GM23338 (cell line): ENCODE measurements at regions not wholly inside any gene's neighbourhood (a gene's known extent, or its start where the extent isn't known, plus 50 kb on each side); places are given as distances from the start of the nearest gene placed in this dataset.

Experiments used
- ATAC-seq: fragments of 200-7000 bp; cut with Tn5 transposase; 3 replicates; pipeline ENCODE4 v1.9.1; 2020
- DNase-seq: peaks from one replicate; pipeline ENCODE4 v3.0.0-alpha.2; 2015; ENCODE audit warnings: low spot score
- H2AFZ ChIP-seq: fragments of 200-600 bp; sonication (generic); 2 replicates; pipeline ENCODE4 v1.8.0; 2016; ENCODE audit warnings: antibody characterized with exemption, mild to moderate bottlenecking, moderate library complexity
- H3F3A ChIP-seq: fragments of 200-600 bp; sonication (generic); replicated peaks from 2 replicates; pipeline ENCODE4 v1.8.0; 2017; ENCODE audit warnings: antibody characterized with exemption, mixed run types, low read depth
- H3K27ac ChIP-seq: fragments of 200-600 bp; sonication (generic); 2 replicates; pipeline ENCODE4 v1.6.1; 2016; ENCODE audit warnings: low read depth
- H3K27me3 ChIP-seq: fragments of 200-600 bp; sonication (generic); 2 replicates; pipeline ENCODE4 v1.8.0; 2016; ENCODE audit warnings: mild to moderate bottlenecking, mixed run types, moderate library complexity; ENCODE audit not compliant: insufficient read depth
- H3K36me3 ChIP-seq: fragments of 200-600 bp; sonication (generic); 2 replicates; pipeline ENCODE4 v1.8.0; 2016; ENCODE audit warnings: mild to moderate bottlenecking; ENCODE audit not compliant: insufficient read depth
- H3K4me1 ChIP-seq: fragments of 200-600 bp; sonication (generic); 2 replicates; pipeline ENCODE4 v1.8.0; 2016; ENCODE audit warnings: mild to moderate bottlenecking, moderate library complexity; ENCODE audit not compliant: insufficient read depth
- H3K4me2 ChIP-seq: fragments of 200-600 bp; sonication (generic); 2 replicates; pipeline ENCODE4 v1.7.1; 2017; ENCODE audit warnings: mixed run types
- H3K4me3 ChIP-seq: fragments of 200-600 bp; sonication (generic); 2 replicates; pipeline ENCODE4 v1.6.1; 2016; ENCODE audit warnings: mixed run types
- H3K79me2 ChIP-seq: fragments of 200-600 bp; sonication (generic); replicated peaks from 2 replicates; pipeline ENCODE4 v1.8.0; 2017; ENCODE audit warnings: mild to moderate bottlenecking; ENCODE audit not compliant: insufficient read depth
- H3K9me2 ChIP-seq: fragments of 200-600 bp; sonication (generic); 2 replicates; pipeline ENCODE4 v1.8.0; 2017; ENCODE audit not compliant: insufficient read depth
- H4K20me1 ChIP-seq: fragments of 200-600 bp; sonication (generic); replicated peaks from 2 replicates; pipeline ENCODE4 v1.8.0; 2017; ENCODE audit warnings: mild to moderate bottlenecking; ENCODE audit not compliant: insufficient read depth
- H3K27ac Mint-ChIP-seq: 2 replicates; pipeline ENCODE4 v1.8.0; 2020; ENCODE audit warnings: inconsistent platforms, mild to moderate bottlenecking, moderate library complexity, mixed read lengths
- H3K27me3 Mint-ChIP-seq: 3 replicates; pipeline ENCODE4 v1.8.0; 2022; ENCODE audit warnings: low read depth, mild to moderate bottlenecking, moderate library complexity, mixed read lengths, inconsistent platforms; ENCODE audit not compliant: insufficient read depth, poor library complexity
- H3K36me3 Mint-ChIP-seq: 3 replicates; pipeline ENCODE4 v1.8.0; 2021; ENCODE audit warnings: low read depth, mild to moderate bottlenecking, inconsistent platforms, moderate library complexity, mixed read lengths
- H3K4me1 Mint-ChIP-seq: 3 replicates; pipeline ENCODE4 v1.8.0; 2020; ENCODE audit warnings: mild to moderate bottlenecking, inconsistent platforms, mixed read lengths
- H3K4me3 Mint-ChIP-seq: 3 replicates; pipeline ENCODE4 v1.8.0; 2021; ENCODE audit warnings: moderate library complexity, mild to moderate bottlenecking, inconsistent platforms, mixed read lengths
- H3K9me3 Mint-ChIP-seq: 3 replicates; pipeline ENCODE4 v1.8.0; 2020; ENCODE audit warnings: moderate library complexity, mild to moderate bottlenecking, inconsistent platforms, mixed read lengths
- CREB1 ChIP-seq: fragments of 250-450 bp; sonication (Bioruptor Pico); IDR thresholded peaks from 2 replicates; pipeline ENCODE4 v1.5.0; 2020; ENCODE audit warnings: low read depth, mild to moderate bottlenecking, moderate library complexity
- CTCF ChIP-seq, 2 experiments: fragments of 200-600 bp in 1 of 2; sonication (generic) in 1 of 2; conservative IDR thresholded peaks; 2 replicates each; pipeline versions ENCODE4 v1.5.1 to v1.6.1; 2016 to 2017; ENCODE audit warnings: antibody characterized with exemption in 2 of 2, low read depth in 2 of 2, mild to moderate bottlenecking in 2 of 2, moderate library complexity in 1 of 2
- ETS1 ChIP-seq: IDR thresholded peaks from 2 replicates; pipeline ENCODE4 v1.6.1; 2016; ENCODE audit warnings: antibody characterized with exemption
- EZH2 ChIP-seq: fragments of 200-600 bp; sonication (generic); IDR thresholded peaks from one replicate; pipeline ENCODE4 v1.8.0; 2017; ENCODE audit warnings: antibody characterized with exemption, mild to moderate bottlenecking, low read depth; ENCODE audit not compliant: unreplicated experiment
- EZH2phosphoT487 ChIP-seq: fragments of 200-600 bp; sonication (generic); IDR thresholded peaks from one replicate; pipeline ENCODE4 v1.8.1; 2018; ENCODE audit warnings: antibody characterized with exemption; ENCODE audit not compliant: unreplicated experiment
- JUNB ChIP-seq: IDR thresholded peaks from one replicate; pipeline ENCODE4 v1.6.1; 2016; ENCODE audit warnings: antibody characterized with exemption; ENCODE audit not compliant: unreplicated experiment
- NANOG ChIP-seq: IDR thresholded peaks from 2 replicates; pipeline ENCODE4 v1.6.1; 2016; ENCODE audit warnings: antibody characterized with exemption, borderline replicate concordance
- POLR2AphosphoS5 ChIP-seq: IDR thresholded peaks from 2 replicates; pipeline ENCODE4 v1.6.1; 2016; ENCODE audit warnings: antibody characterized with exemption, low read depth
- REST ChIP-seq: IDR thresholded peaks from one replicate; pipeline ENCODE4 v1.6.1; 2018; ENCODE audit warnings: antibody characterized with exemption; ENCODE audit not compliant: unreplicated experiment
- STAT1 ChIP-seq: IDR thresholded peaks from one replicate; pipeline ENCODE4 v1.6.1; 2016; ENCODE audit warnings: antibody characterized with exemption; ENCODE audit not compliant: unreplicated experiment
- ZNF114 ChIP-seq: fragments of 250-450 bp; sonication (Bioruptor Pico); IDR thresholded peaks from 2 replicates; pipeline ENCODE4 v1.5.0; 2020; ENCODE audit warnings: mild to moderate bottlenecking, moderate library complexity
- ZNF331 ChIP-seq: fragments of 250-450 bp; sonication (Bioruptor Pico); IDR thresholded peaks from 2 replicates; pipeline ENCODE4 v1.5.0; 2020; ENCODE audit warnings: low read depth, mild to moderate bottlenecking, moderate library complexity
- ZNF462 ChIP-seq: fragments of 250-450 bp; sonication (Bioruptor Pico); IDR thresholded peaks from 2 replicates; pipeline ENCODE4 v1.5.0; 2020; ENCODE audit warnings: mild to moderate bottlenecking, moderate library complexity

- no peaks in the 10 kb centered on the region for H3K79me2 ChIP-seq
- 0 out of 2 replicates have a peak, but pooled peaks cover 3% of the 10 kb centered on the region for H3K9me2 ChIP-seq
- peaks cover 13% of the 10 kb centered on the region; the same call in 1 of the 2 replicates for H3K27me3 ChIP-seq
- no peak for ATAC-seq
- no peak overlapping the region for H3K27ac ChIP-seq
- no peaks in the 10 kb centered on the region for H4K20me1 ChIP-seq
- Mint-ChIP-seq H3K4me3 (no peak overlapping the region), H3K9me3 (peaks cover 17% of the 10 kb centered on the region), H3K27ac (no peak overlapping the region), H3K4me1 (peaks cover 19% of the 10 kb centered on the region), H3K36me3 (peaks cover 12% of the 10 kb centered on the region), H3K27me3 (peaks cover 7% of the 10 kb centered on the region)
- TF ChIP-seq EZH2 (no peak), CREB1 (CRISPR knock-in tag) (no peak), JUNB (no peak), POLR2AphosphoS5 (no peak), NANOG (no peak), REST (no peak), ETS1 (no peak), CTCF (conservative IDR thresholded peaks at IDR 0.05; ENCODE audit: low read depth in 2 of 2) (no peak), ZNF114 (CRISPR knock-in tag) (no peak), EZH2phosphoT487 (no peak), ZNF462 (no peak), STAT1 (no peak), ZNF331 (no peak)
- peaks cover 18% of the 10 kb centered on the region for H3K4me1 ChIP-seq
- H3F3A ChIP-seq, result no peaks in the 10 kb centered on the region
- H2AFZ ChIP-seq, result no peak overlapping the region
- H3K4me3 ChIP-seq, result no peak overlapping the region
- no peaks in the 10 kb centered on the region for H3K36me3 ChIP-seq
- H3K4me2 ChIP-seq, result no peak overlapping the region
- no peak for DNase-seq
Measured at GRCh38 chr7:128190051-128190647, 50.9 kb upstream of the LEP start.
